SK-N-SH (cell line): ENCODE measurements at regions not wholly inside any gene's neighbourhood (a gene's known extent, or its start where the extent isn't known, plus 50 kb on each side); places are given as distances from the start of the nearest gene placed in this dataset.

Experiments used
- CTCF ChIP-seq: fragments of 200-600 bp; sonication (generic); IDR thresholded peaks from 2 replicates; pipeline ENCODE4 v1.6.1; 2017; ENCODE audit warnings: antibody characterized with exemption, mild to moderate bottlenecking, moderate library complexity
- YY1 ChIP-seq: IDR thresholded peaks from 2 replicates; pipeline ENCODE4 v1.4.0; 2012; ENCODE audit warnings: low read depth, mild to moderate bottlenecking

- TF ChIP-seq CTCF (no peak), YY1 (no peak)
These were observed 418.2 kb downstream of the IRX2 start for GRCh38 chr5:2333291-2333690.
